ENCODE measurements at regions not wholly inside any gene's neighbourhood (a gene's known extent, or its start where the extent isn't known, plus 50 kb on each side); places are given as distances from the start of the nearest gene placed in this dataset.

GRCh38 chr1:203929741-203930309 lies 68.4 kb downstream of the SNRPE start (continued):
- TF ChIP-seq REST (IDR thresholded peaks at IDR 0.05; ENCODE audit: unreplicated experiment) (no peak), EZH2 (IDR thresholded peaks at IDR 0.05; ENCODE audit: low read depth, unreplicated experiment) (no peak), ZNF114 (CRISPR knock-in tag; IDR thresholded peaks at IDR 0.05) (no peak), STAT1 (IDR thresholded peaks at IDR 0.05; ENCODE audit: unreplicated experiment) (no peak), CREB1 (CRISPR knock-in tag; IDR thresholded peaks at IDR 0.05; ENCODE audit: low read depth) (no peak), EZH2phosphoT487 (IDR thresholded peaks at IDR 0.05; ENCODE audit: unreplicated experiment) (no peak)
- TF ChIP-seq, protein P1, sequence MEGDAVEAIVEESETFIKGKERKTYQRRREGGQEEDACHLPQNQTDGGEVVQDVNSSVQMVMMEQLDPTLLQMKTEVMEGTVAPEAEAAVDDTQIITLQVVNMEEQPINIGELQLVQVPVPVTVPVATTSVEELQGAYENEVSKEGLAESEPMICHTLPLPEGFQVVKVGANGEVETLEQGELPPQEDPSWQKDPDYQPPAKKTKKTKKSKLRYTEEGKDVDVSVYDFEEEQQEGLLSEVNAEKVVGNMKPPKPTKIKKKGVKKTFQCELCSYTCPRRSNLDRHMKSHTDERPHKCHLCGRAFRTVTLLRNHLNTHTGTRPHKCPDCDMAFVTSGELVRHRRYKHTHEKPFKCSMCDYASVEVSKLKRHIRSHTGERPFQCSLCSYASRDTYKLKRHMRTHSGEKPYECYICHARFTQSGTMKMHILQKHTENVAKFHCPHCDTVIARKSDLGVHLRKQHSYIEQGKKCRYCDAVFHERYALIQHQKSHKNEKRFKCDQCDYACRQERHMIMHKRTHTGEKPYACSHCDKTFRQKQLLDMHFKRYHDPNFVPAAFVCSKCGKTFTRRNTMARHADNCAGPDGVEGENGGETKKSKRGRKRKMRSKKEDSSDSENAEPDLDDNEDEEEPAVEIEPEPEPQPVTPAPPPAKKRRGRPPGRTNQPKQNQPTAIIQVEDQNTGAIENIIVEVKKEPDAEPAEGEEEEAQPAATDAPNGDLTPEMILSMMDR (conservative IDR thresholded peaks at IDR 0.05; ENCODE audit: low read depth in 2 of 2), result no peak

DNA sequence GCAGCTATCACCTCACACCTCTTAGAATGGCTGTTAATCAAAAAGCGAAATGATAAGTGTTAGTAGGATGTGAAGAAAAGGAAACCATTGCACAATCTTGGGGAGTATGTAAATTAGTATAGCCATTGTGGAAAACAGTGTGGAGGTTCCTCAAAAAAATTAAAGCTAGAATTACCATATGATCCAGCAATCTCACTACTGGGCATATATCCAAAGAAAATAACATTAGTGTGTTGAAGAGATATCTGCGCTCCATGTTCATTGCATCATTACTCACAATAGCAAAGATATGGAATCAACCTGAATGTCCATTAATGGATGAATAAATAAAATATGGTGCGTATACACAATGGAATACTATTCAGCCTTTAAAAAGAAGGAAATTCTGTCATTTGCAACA lies 68.9 kb downstream of the SNRPE start:
- Mint-ChIP-seq H3K9me3 (no peaks in the 10 kb centered on the region), H3K4me1 (no peaks in the 10 kb centered on the region), H3K4me3 (no peak overlapping the region), H3K27me3 (ENCODE audit: insufficient read depth, low read depth, poor library complexity) (peaks cover 2% of the 10 kb centered on the region), H3K36me3 (ENCODE audit: low read depth) (no peaks in the 10 kb centered on the region), H3K27ac (no peak overlapping the region)
- Histone ChIP-seq H3K4me3 (no peak overlapping the region), H3K4me2 (no peak overlapping the region), H2AFZ (no peak overlapping the region), H4K20me1 (replicated peaks; ENCODE audit: insufficient read depth) (no peaks in the 10 kb centered on the region), H3K4me1 (ENCODE audit: insufficient read depth) (no peaks in the 10 kb centered on the region), H3K9me2 (ENCODE audit: insufficient read depth) (no peaks in the 10 kb centered on the region), H3K79me2 (replicated peaks; ENCODE audit: insufficient read depth) (no peaks in the 10 kb centered on the region), H3K27me3 (ENCODE audit: insufficient read depth) (no peaks in the 10 kb centered on the region), H3K36me3 (ENCODE audit: insufficient read depth) (no peaks in the 10 kb centered on the region), H3K27ac (ENCODE audit: low read depth) (no peak overlapping the region), H3F3A (replicated peaks; ENCODE audit: low read depth) (no peaks in the 10 kb centered on the region)
- no peak for DNase-seq (ENCODE audit: low spot score)
- ATAC-seq, result no peak
- TF ChIP-seq POLR2AphosphoS5 (IDR thresholded peaks at IDR 0.05; ENCODE audit: low read depth) (no peak), EZH2phosphoT487 (IDR thresholded peaks at IDR 0.05; ENCODE audit: unreplicated experiment) (no peak), REST (IDR thresholded peaks at IDR 0.05; ENCODE audit: unreplicated experiment) (no peak), JUNB (IDR thresholded peaks at IDR 0.05; ENCODE audit: unreplicated experiment) (no peak)
- TF ChIP-seq, protein P1 (conservative IDR thresholded peaks at IDR 0.05; ENCODE audit: low read depth in 2 of 2), result no peak
